ENCODE measurements at regions not wholly inside any gene's neighbourhood (a gene's known extent, or its start where the extent isn't known, plus 50 kb on each side); places are given as distances from the start of the nearest gene placed in this dataset.

DNA sequence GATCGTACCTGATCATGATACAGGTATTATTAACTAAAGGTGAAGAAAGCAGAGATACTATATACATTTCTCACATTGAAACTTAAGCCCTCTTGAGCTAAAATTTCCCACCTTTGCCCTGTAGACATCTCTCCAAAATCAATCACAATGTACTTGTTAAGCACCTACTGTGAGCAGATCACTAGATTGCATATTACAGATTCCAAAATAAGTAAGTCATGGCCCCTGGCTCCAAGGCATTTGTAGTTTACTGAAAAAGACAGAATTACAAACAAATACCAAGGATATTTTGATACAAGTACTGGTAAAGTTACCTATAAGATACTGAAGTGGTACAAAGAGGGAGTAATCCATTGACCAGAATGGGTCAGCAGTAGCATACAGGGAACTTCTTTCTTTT, 455.3 kb downstream of the STK39 start:
- TF ChIP-seq, protein P1, sequence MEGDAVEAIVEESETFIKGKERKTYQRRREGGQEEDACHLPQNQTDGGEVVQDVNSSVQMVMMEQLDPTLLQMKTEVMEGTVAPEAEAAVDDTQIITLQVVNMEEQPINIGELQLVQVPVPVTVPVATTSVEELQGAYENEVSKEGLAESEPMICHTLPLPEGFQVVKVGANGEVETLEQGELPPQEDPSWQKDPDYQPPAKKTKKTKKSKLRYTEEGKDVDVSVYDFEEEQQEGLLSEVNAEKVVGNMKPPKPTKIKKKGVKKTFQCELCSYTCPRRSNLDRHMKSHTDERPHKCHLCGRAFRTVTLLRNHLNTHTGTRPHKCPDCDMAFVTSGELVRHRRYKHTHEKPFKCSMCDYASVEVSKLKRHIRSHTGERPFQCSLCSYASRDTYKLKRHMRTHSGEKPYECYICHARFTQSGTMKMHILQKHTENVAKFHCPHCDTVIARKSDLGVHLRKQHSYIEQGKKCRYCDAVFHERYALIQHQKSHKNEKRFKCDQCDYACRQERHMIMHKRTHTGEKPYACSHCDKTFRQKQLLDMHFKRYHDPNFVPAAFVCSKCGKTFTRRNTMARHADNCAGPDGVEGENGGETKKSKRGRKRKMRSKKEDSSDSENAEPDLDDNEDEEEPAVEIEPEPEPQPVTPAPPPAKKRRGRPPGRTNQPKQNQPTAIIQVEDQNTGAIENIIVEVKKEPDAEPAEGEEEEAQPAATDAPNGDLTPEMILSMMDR (IDR thresholded peaks at IDR 0.05) = no peak
- TF ChIP-seq POLR2A (IDR thresholded peaks at IDR 0.05) = no peak
